ENCODE measurements at regions not wholly inside any gene's neighbourhood (a gene's known extent, or its start where the extent isn't known, plus 50 kb on each side); places are given as distances from the start of the nearest gene placed in this dataset.

DNA sequence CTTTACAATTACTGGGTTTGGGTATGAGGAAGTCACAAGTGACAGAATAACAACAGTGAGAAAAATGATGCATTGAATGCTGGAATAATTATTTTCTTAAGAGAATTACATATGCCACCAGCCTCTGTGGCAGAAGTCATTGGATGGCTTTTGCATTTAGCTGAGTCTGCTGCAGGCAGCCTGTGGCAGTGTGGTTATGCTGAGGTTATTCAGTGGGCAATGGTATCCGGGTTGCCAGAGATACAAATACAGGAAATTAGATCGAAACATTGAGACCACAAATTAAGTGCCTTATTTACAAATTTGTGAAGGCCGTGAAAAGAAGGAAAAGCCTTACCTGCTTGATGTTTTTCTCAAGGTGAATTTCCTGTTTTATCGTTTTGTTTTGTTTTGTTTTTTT lies 1050.0 kb downstream of the GALC start:
- Histone ChIP-seq H3K9me3 (ENCODE audit: low read depth, low read length) (peaks cover 4% of the 10 kb centered on the region), H3K4me3 (ENCODE audit: insufficient read depth, low read length) (no peak overlapping the region), H3K27ac (ENCODE audit: low read depth, low read length) (no peak overlapping the region), H3K27me3 (ENCODE audit: insufficient read depth, low read length) (no peaks in the 10 kb centered on the region), H3K4me2 (ENCODE audit: insufficient read depth, low read length) (no peak overlapping the region), H2AFZ (ENCODE audit: low read length) (no peak overlapping the region), H4K20me1 (ENCODE audit: insufficient read depth, low read length) (no peaks in the 10 kb centered on the region), H3K36me3 (ENCODE audit: insufficient read depth, low read length) (no peaks in the 10 kb centered on the region), H3K4me1 (ENCODE audit: insufficient read depth, low read length) (no peaks in the 10 kb centered on the region), H3K79me2 (ENCODE audit: insufficient read depth, low read length) (no peaks in the 10 kb centered on the region)
- no peak for DNase-seq (ENCODE audit: insufficient read length, low spot score, missing footprints)
- TF ChIP-seq, protein P1, sequence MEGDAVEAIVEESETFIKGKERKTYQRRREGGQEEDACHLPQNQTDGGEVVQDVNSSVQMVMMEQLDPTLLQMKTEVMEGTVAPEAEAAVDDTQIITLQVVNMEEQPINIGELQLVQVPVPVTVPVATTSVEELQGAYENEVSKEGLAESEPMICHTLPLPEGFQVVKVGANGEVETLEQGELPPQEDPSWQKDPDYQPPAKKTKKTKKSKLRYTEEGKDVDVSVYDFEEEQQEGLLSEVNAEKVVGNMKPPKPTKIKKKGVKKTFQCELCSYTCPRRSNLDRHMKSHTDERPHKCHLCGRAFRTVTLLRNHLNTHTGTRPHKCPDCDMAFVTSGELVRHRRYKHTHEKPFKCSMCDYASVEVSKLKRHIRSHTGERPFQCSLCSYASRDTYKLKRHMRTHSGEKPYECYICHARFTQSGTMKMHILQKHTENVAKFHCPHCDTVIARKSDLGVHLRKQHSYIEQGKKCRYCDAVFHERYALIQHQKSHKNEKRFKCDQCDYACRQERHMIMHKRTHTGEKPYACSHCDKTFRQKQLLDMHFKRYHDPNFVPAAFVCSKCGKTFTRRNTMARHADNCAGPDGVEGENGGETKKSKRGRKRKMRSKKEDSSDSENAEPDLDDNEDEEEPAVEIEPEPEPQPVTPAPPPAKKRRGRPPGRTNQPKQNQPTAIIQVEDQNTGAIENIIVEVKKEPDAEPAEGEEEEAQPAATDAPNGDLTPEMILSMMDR (IDR thresholded peaks at IDR 0.05; ENCODE audit: extremely low read depth, low read depth, low read length), result no peak

DNA sequence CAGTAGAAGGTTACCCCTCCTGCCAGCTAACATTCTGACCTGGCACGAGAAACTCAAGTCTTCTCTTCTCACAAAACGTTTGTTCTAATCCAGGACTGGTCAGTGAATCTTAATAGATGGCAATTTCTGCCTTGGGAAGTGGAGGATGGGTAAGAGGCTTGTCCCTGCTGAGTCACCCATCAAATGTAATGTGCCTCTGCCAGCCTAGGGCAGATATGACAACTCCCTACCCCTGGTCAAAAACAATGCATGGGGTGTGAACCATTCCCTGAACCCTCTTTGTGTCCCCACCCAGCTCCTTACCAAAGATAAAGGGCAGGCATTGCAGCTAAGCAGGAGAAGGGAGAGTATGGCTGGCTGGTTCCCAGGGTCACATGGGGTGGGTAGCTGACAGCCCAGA lies 1052.9 kb downstream of the GALC start:
- Histone ChIP-seq H3K9me3 (ENCODE audit: low read depth, low read length) (peaks cover 4% of the 10 kb centered on the region), H3K4me1 (ENCODE audit: insufficient read depth, low read length) (no peaks in the 10 kb centered on the region), H3K36me3 (ENCODE audit: insufficient read depth, low read length) (no peaks in the 10 kb centered on the region), H3K4me3 (ENCODE audit: insufficient read depth, low read length) (no peak overlapping the region), H4K20me1 (ENCODE audit: insufficient read depth, low read length) (no peaks in the 10 kb centered on the region), H3K79me2 (ENCODE audit: insufficient read depth, low read length) (no peaks in the 10 kb centered on the region), H2AFZ (ENCODE audit: low read length) (no peak overlapping the region), H3K27me3 (ENCODE audit: insufficient read depth, low read length) (no peaks in the 10 kb centered on the region), H3K27ac (ENCODE audit: low read depth, low read length) (no peak overlapping the region), H3K4me2 (ENCODE audit: insufficient read depth, low read length) (no peak overlapping the region)
- DNase-seq (ENCODE audit: insufficient read length, low spot score, missing footprints), result no peak
- TF ChIP-seq, protein P1 (IDR thresholded peaks at IDR 0.05; ENCODE audit: extremely low read depth, low read depth, low read length), result no peak

DNA sequence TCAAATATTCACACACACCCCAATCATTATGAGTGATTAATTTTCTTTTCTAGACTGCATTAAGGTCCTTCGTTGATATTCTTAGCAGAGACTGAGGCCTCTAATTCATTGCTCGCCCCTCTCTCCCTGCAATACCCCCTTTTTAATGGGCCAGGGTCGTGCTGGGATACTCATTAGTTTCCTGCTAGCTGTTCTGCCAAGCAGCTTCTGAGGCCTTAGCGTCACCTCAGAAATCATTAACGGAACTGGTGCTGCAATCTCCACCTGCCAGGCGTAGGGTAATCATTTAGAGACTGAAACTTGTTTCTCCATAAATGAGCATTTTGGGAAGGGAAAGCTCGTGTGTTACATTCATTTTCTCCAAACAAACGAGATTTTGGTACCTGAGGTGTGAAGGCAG lies 1054.7 kb downstream of the GALC start:
- H3K9me3 ChIP-seq (ENCODE audit: low read depth, low read length), result peaks cover 4% of the 10 kb centered on the region
- no peaks in the 10 kb centered on the region for H3K36me3 ChIP-seq (ENCODE audit: insufficient read depth, low read length)
- H4K20me1 ChIP-seq (ENCODE audit: insufficient read depth, low read length), result no peaks in the 10 kb centered on the region
- H3K27ac ChIP-seq (ENCODE audit: low read depth, low read length), result no peak overlapping the region
- H3K4me3 ChIP-seq (ENCODE audit: insufficient read depth, low read length), result no peak overlapping the region
- H2AFZ ChIP-seq (ENCODE audit: low read length), result no peak overlapping the region
- no peak for DNase-seq (ENCODE audit: insufficient read length, low spot score, missing footprints)
- H3K79me2 ChIP-seq (ENCODE audit: insufficient read depth, low read length), result no peaks in the 10 kb centered on the region
- no peaks in the 10 kb centered on the region for H3K4me1 ChIP-seq (ENCODE audit: insufficient read depth, low read length)
- H3K4me2 ChIP-seq (ENCODE audit: insufficient read depth, low read length), result no peak overlapping the region
- no peaks in the 10 kb centered on the region for H3K27me3 ChIP-seq (ENCODE audit: insufficient read depth, low read length)
- TF ChIP-seq, protein P1 (IDR thresholded peaks at IDR 0.05; ENCODE audit: extremely low read depth, low read depth, low read length), result no peak

DNA sequence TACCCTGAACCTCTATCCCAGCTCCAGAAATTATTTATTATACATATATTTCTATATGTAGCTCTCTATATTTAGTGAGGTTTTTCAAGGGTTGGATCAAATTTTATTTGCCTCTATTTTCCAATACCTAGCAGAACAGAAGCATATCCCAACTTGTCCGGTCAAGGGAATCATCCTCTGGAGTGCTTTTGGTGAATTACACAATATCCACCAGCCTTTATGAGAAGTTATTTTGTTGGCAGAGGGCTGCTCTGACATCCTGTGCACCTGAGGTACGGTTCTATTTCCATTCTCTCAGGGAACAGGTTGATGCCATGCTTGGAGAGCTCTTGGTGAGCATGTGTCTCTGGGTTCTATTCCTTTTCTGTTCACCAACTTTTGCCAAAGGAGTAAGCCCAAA lies 1056.4 kb downstream of the GALC start:
- TF ChIP-seq, protein P1 (IDR thresholded peaks at IDR 0.05; ENCODE audit: extremely low read depth, low read depth, low read length), result no peak
- H3K9me3 ChIP-seq (ENCODE audit: low read depth, low read length), result peaks cover 1% of the 10 kb centered on the region
- no peak overlapping the region for H3K4me3 ChIP-seq (ENCODE audit: insufficient read depth, low read length)
- DNase-seq (ENCODE audit: insufficient read length, low spot score, missing footprints), result no peak
- no peak overlapping the region for H2AFZ ChIP-seq (ENCODE audit: low read length)
- no peaks in the 10 kb centered on the region for H3K27me3 ChIP-seq (ENCODE audit: insufficient read depth, low read length)
- H3K4me1 ChIP-seq (ENCODE audit: insufficient read depth, low read length), result no peaks in the 10 kb centered on the region
- no peak overlapping the region for H3K4me2 ChIP-seq (ENCODE audit: insufficient read depth, low read length)
- H4K20me1 ChIP-seq (ENCODE audit: insufficient read depth, low read length), result no peaks in the 10 kb centered on the region
- H3K36me3 ChIP-seq (ENCODE audit: insufficient read depth, low read length), result no peaks in the 10 kb centered on the region
- no peaks in the 10 kb centered on the region for H3K79me2 ChIP-seq (ENCODE audit: insufficient read depth, low read length)
- H3K27ac ChIP-seq (ENCODE audit: low read depth, low read length), result no peak overlapping the region
